GM19035 (cell line): ENCODE measurements at regions not wholly inside any gene's neighbourhood (a gene's known extent, or its start where the extent isn't known, plus 50 kb on each side); places are given as distances from the start of the nearest gene placed in this dataset.

Source experiments
- ATAC-seq: cut with Tn5 transposase; IDR thresholded peaks from one replicate; pipeline ENCODE4 v1.9.1; 2021; ENCODE audit not compliant: unreplicated experiment

GRCh38 chr12:74431801-74432200, 105.8 kb upstream of the ATXN7L3B start:
- ATAC-seq = no peak

- ATAC-seq = no peak
Observed at GRCh38 chr12:74440469-74440868, 97.2 kb upstream of the ATXN7L3B start.

GRCh38 chr12:74441872-74442271, 95.8 kb upstream of the ATXN7L3B start:
- ATAC-seq = no peak

- ATAC-seq = no peak
Observed at GRCh38 chr12:74446466-74446865, 91.2 kb upstream of the ATXN7L3B start.

- no peak for ATAC-seq
Observed at GRCh38 chr12:74449872-74450271, 87.8 kb upstream of the ATXN7L3B start.

GRCh38 chr12:74454109-74454508, 83.5 kb upstream of the ATXN7L3B start:
- no peak for ATAC-seq

GRCh38 chr12:74455429-74455828, 82.2 kb upstream of the ATXN7L3B start:
- ATAC-seq = no peak

GRCh38 chr12:74456431-74456830, 81.2 kb upstream of the ATXN7L3B start:
- ATAC-seq = no peak

GRCh38 chr12:74468401-74468800, 69.2 kb upstream of the ATXN7L3B start:
- no peak for ATAC-seq

- no peak for ATAC-seq
Observed at GRCh38 chr12:74476234-74476633, 61.4 kb upstream of the ATXN7L3B start.

GRCh38 chr12:74481078-74481477, 56.6 kb upstream of the ATXN7L3B start:
- ATAC-seq = no peak

GRCh38 chr12:74482115-74482514, 55.5 kb upstream of the ATXN7L3B start:
- no peak for ATAC-seq

- ATAC-seq = no peak
Observed at GRCh38 chr12:74483057-74483456, 54.6 kb upstream of the ATXN7L3B start.
